ENCODE measurements at regions not wholly inside any gene's neighbourhood (a gene's known extent, or its start where the extent isn't known, plus 50 kb on each side); places are given as distances from the start of the nearest gene placed in this dataset.
"Not testable (repeated sequence)": the region's sequence is repeated elsewhere in the genome, so short reads cannot be mapped to it uniquely, and the experiment has no call there.

GRCh38 chr6:140660295-140660694 lies 1285.8 kb upstream of the CITED2 start:
- H3K27ac ChIP-seq, result no peak overlapping the region
- no peaks in the 10 kb centered on the region for H4K20me1 ChIP-seq (ENCODE audit: insufficient read depth, poor library complexity, severe bottlenecking)
- no peaks in the 10 kb centered on the region for H3K79me2 ChIP-seq
- H3K4me1 ChIP-seq (ENCODE audit: insufficient read depth), result no peaks in the 10 kb centered on the region
- H3K9me3 ChIP-seq (ENCODE audit: low read depth), result no peaks in the 10 kb centered on the region
- no peak overlapping the region for H2AFZ ChIP-seq
- no peak overlapping the region for H3K4me2 ChIP-seq
- no peaks in the 10 kb centered on the region for H3K36me3 ChIP-seq (replicated peaks; ENCODE audit: insufficient read depth, low read depth)
- no peaks in the 10 kb centered on the region for H3K27me3 ChIP-seq
- 73% methylated on average over 2 of the region's 2 CpGs for WGBS (ENCODE audit: low lambda C conversion rate, missing lambda C conversion rate)
- no peak for DNase-seq (ENCODE audit: low spot score)
- TF ChIP-seq EZH2 (IDR thresholded peaks at IDR 0.05; ENCODE audit: borderline replicate concordance), result no peak
- no peak for TF ChIP-seq EZH2phosphoT487 (IDR thresholded peaks at IDR 0.05; ENCODE audit: low read depth, severe bottlenecking, unreplicated experiment)
- no peak for TF ChIP-seq CTCF (IDR thresholded peaks at IDR 0.05; ENCODE audit: poor library complexity)
- H3K4me3 ChIP-seq, result no peak overlapping the region
- H3K9me2 ChIP-seq (replicated peaks; ENCODE audit: insufficient read depth), result no peaks in the 10 kb centered on the region

GRCh38 chr6:140653972-140654371 lies 1279.5 kb upstream of the CITED2 start:
- no peak for TF ChIP-seq EZH2phosphoT487 (IDR thresholded peaks at IDR 0.05; ENCODE audit: low read depth, severe bottlenecking, unreplicated experiment)

GRCh38 chr6:140653506-140653905 lies 1279.1 kb upstream of the CITED2 start:
- no peak for DNase-seq (ENCODE audit: low spot score)
- Histone ChIP-seq H3K9me3 (ENCODE audit: low read depth) (no peaks in the 10 kb centered on the region), H3K27me3 (no peaks in the 10 kb centered on the region), H2AFZ (no peak overlapping the region), H3K9me2 (replicated peaks; ENCODE audit: insufficient read depth) (no peaks in the 10 kb centered on the region), H3K36me3 (replicated peaks; ENCODE audit: insufficient read depth, low read depth) (no peaks in the 10 kb centered on the region), H4K20me1 (ENCODE audit: insufficient read depth, poor library complexity, severe bottlenecking) (no peaks in the 10 kb centered on the region), H3K79me2 (no peaks in the 10 kb centered on the region), H3K4me1 (ENCODE audit: insufficient read depth) (peaks cover 6% of the 10 kb centered on the region), H3K4me3 (no peak overlapping the region), H3K27ac (no peak overlapping the region), H3K4me2 (peak overlapping the region; percentile 17)
- TF ChIP-seq EZH2 (IDR thresholded peaks at IDR 0.05; ENCODE audit: borderline replicate concordance), result no peak
- TF ChIP-seq EZH2phosphoT487 (IDR thresholded peaks at IDR 0.05; ENCODE audit: low read depth, severe bottlenecking, unreplicated experiment), result no peak
- no peak for TF ChIP-seq CTCF (IDR thresholded peaks at IDR 0.05; ENCODE audit: poor library complexity)

More at GRCh38 chr6:140653972-140654371, 1279.5 kb upstream of the CITED2 start:
- no peak for DNase-seq (ENCODE audit: low spot score)
- Histone ChIP-seq H3K4me2 (peak overlapping the region; percentile 17), H4K20me1 (ENCODE audit: insufficient read depth, poor library complexity, severe bottlenecking) (no peaks in the 10 kb centered on the region), H2AFZ (no peak overlapping the region), H3K9me3 (ENCODE audit: low read depth) (no peaks in the 10 kb centered on the region), H3K36me3 (replicated peaks; ENCODE audit: insufficient read depth, low read depth) (no peaks in the 10 kb centered on the region), H3K9me2 (replicated peaks; ENCODE audit: insufficient read depth) (no peaks in the 10 kb centered on the region), H3K27ac (no peak overlapping the region), H3K79me2 (no peaks in the 10 kb centered on the region), H3K27me3 (no peaks in the 10 kb centered on the region), H3K4me3 (no peak overlapping the region), H3K4me1 (ENCODE audit: insufficient read depth) (peaks cover 6% of the 10 kb centered on the region)

GRCh38 chr6:140649502-140649901 lies 1275.1 kb upstream of the CITED2 start:
- not testable (repeated sequence) for H3K9me2 ChIP-seq (replicated peaks; ENCODE audit: insufficient read depth); H2AFZ ChIP-seq; H3K27ac ChIP-seq; H3K4me3 ChIP-seq; H3K9me3 ChIP-seq (ENCODE audit: low read depth); DNase-seq (ENCODE audit: low spot score); H3K27me3 ChIP-seq; H3K4me2 ChIP-seq; H3K79me2 ChIP-seq; H3K4me1 ChIP-seq (ENCODE audit: insufficient read depth); H3K36me3 ChIP-seq (replicated peaks; ENCODE audit: insufficient read depth, low read depth); H4K20me1 ChIP-seq (ENCODE audit: insufficient read depth, poor library complexity, severe bottlenecking)
- 89% methylated on average over 3 of the region's 3 CpGs for WGBS (ENCODE audit: low lambda C conversion rate, missing lambda C conversion rate)

- H3K9me2 ChIP-seq (replicated peaks; ENCODE audit: insufficient read depth); H3K4me1 ChIP-seq (ENCODE audit: insufficient read depth); H4K20me1 ChIP-seq (ENCODE audit: insufficient read depth, poor library complexity, severe bottlenecking); H3K4me3 ChIP-seq; DNase-seq (ENCODE audit: low spot score); H3K9me3 ChIP-seq (ENCODE audit: low read depth); H3K36me3 ChIP-seq (replicated peaks; ENCODE audit: insufficient read depth, low read depth); H2AFZ ChIP-seq; H3K4me2 ChIP-seq; H3K79me2 ChIP-seq; H3K27ac ChIP-seq; H3K27me3 ChIP-seq: not testable (repeated sequence)
These were observed 1272.9 kb upstream of the CITED2 start for GRCh38 chr6:140647322-140647721.

Measured in hepatocyte (in vitro differentiated cells).